ENCODE measurements at regions not wholly inside any gene's neighbourhood (a gene's known extent, or its start where the extent isn't known, plus 50 kb on each side); places are given as distances from the start of the nearest gene placed in this dataset.
"Not testable (repeated sequence)": the region's sequence is repeated elsewhere in the genome, so short reads cannot be mapped to it uniquely, and the experiment has no call there.

GRCh38 chr3:62951037-62951613 is 75.9 kb upstream of the CADPS start:
- Histone ChIP-seq H3K4me3 (ENCODE audit: low read depth, low read length) (peak overlapping the region; percentile 58), H3K9ac (ENCODE audit: low read depth, low read length) (no peak overlapping the region), H3K36me3 (ENCODE audit: control insufficient read depth, insufficient read depth, low read length) (no peaks in the 10 kb centered on the region)

GRCh38 chr3:62951880-62952279 is 76.7 kb upstream of the CADPS start:
- not testable (repeated sequence) for H3K9me3 ChIP-seq (ENCODE audit: control insufficient read depth, insufficient read depth, low read length); H3K9ac ChIP-seq (ENCODE audit: low read depth, low read length); H3K27me3 ChIP-seq (ENCODE audit: control insufficient read depth, insufficient read depth, low read length); H3K36me3 ChIP-seq (ENCODE audit: control insufficient read depth, insufficient read depth, low read length)
- peaks cover 13% of the 10 kb centered on the region for H3K4me1 ChIP-seq (ENCODE audit: control insufficient read depth, insufficient read depth, low read length)
- H3K4me3 ChIP-seq (ENCODE audit: low read depth, low read length), result peak overlapping the region; percentile 58

More at GRCh38 chr3:62951037-62951613, 75.9 kb upstream of the CADPS start:
- H3K27me3 ChIP-seq (ENCODE audit: control insufficient read depth, insufficient read depth, low read length), result no peaks in the 10 kb centered on the region
- no peaks in the 10 kb centered on the region for H3K9me3 ChIP-seq (ENCODE audit: control insufficient read depth, insufficient read depth, low read length)
- peaks cover 13% of the 10 kb centered on the region for H3K4me1 ChIP-seq (ENCODE audit: control insufficient read depth, insufficient read depth, low read length)

GRCh38 chr3:62954580-62954979 is 79.4 kb upstream of the CADPS start:
- Histone ChIP-seq H3K36me3 (ENCODE audit: control insufficient read depth, insufficient read depth, low read length) (no peaks in the 10 kb centered on the region), H3K27me3 (ENCODE audit: control insufficient read depth, insufficient read depth, low read length) (no peaks in the 10 kb centered on the region), H3K4me3 (ENCODE audit: low read depth, low read length) (no peak overlapping the region), H3K4me1 (ENCODE audit: control insufficient read depth, insufficient read depth, low read length) (peaks cover 10% of the 10 kb centered on the region), H3K9me3 (ENCODE audit: control insufficient read depth, insufficient read depth, low read length) (no peaks in the 10 kb centered on the region), H3K9ac (ENCODE audit: low read depth, low read length) (no peak overlapping the region)

GRCh38 chr3:62955126-62955525 is 79.9 kb upstream of the CADPS start:
- Histone ChIP-seq H3K4me3 (ENCODE audit: low read depth, low read length) (no peak overlapping the region), H3K27me3 (ENCODE audit: control insufficient read depth, insufficient read depth, low read length) (no peaks in the 10 kb centered on the region), H3K4me1 (ENCODE audit: control insufficient read depth, insufficient read depth, low read length) (peaks cover 6% of the 10 kb centered on the region), H3K36me3 (ENCODE audit: control insufficient read depth, insufficient read depth, low read length) (no peaks in the 10 kb centered on the region), H3K9ac (ENCODE audit: low read depth, low read length) (no peak overlapping the region), H3K9me3 (ENCODE audit: control insufficient read depth, insufficient read depth, low read length) (no peaks in the 10 kb centered on the region)

GRCh38 chr3:62956411-62956810 is 81.2 kb upstream of the CADPS start:
- Histone ChIP-seq H3K4me3 (ENCODE audit: low read depth, low read length) (no peak overlapping the region), H3K9me3 (ENCODE audit: control insufficient read depth, insufficient read depth, low read length) (no peaks in the 10 kb centered on the region), H3K9ac (ENCODE audit: low read depth, low read length) (no peak overlapping the region), H3K36me3 (ENCODE audit: control insufficient read depth, insufficient read depth, low read length) (no peaks in the 10 kb centered on the region), H3K27me3 (ENCODE audit: control insufficient read depth, insufficient read depth, low read length) (no peaks in the 10 kb centered on the region), H3K4me1 (ENCODE audit: control insufficient read depth, insufficient read depth, low read length) (peaks cover 7% of the 10 kb centered on the region)

- no peaks in the 10 kb centered on the region for H3K27me3 ChIP-seq (ENCODE audit: control insufficient read depth, insufficient read depth, low read length)
- H3K4me1 ChIP-seq (ENCODE audit: control insufficient read depth, insufficient read depth, low read length), result peaks cover 15% of the 10 kb centered on the region
- no peak overlapping the region for H3K4me3 ChIP-seq (ENCODE audit: low read depth, low read length)
- H3K9ac ChIP-seq (ENCODE audit: low read depth, low read length), result no peak overlapping the region
- H3K36me3 ChIP-seq (ENCODE audit: control insufficient read depth, insufficient read depth, low read length), result peaks cover 2% of the 10 kb centered on the region
- H3K9me3 ChIP-seq (ENCODE audit: control insufficient read depth, insufficient read depth, low read length), result no peaks in the 10 kb centered on the region
Observed at GRCh38 chr3:62961874-62962556, 86.8 kb upstream of the CADPS start.

GRCh38 chr3:62962714-62963113 is 87.5 kb upstream of the CADPS start:
- no peaks in the 10 kb centered on the region for H3K27me3 ChIP-seq (ENCODE audit: control insufficient read depth, insufficient read depth, low read length)
- H3K9ac ChIP-seq (ENCODE audit: low read depth, low read length), result no peak overlapping the region
- peaks cover 5% of the 10 kb centered on the region for H3K36me3 ChIP-seq (ENCODE audit: control insufficient read depth, insufficient read depth, low read length)
- peaks cover 15% of the 10 kb centered on the region for H3K4me1 ChIP-seq (ENCODE audit: control insufficient read depth, insufficient read depth, low read length)
- no peaks in the 10 kb centered on the region for H3K9me3 ChIP-seq (ENCODE audit: control insufficient read depth, insufficient read depth, low read length)
- no peak overlapping the region for H3K4me3 ChIP-seq (ENCODE audit: low read depth, low read length)

- no peak overlapping the region for H3K4me3 ChIP-seq (ENCODE audit: low read depth, low read length)
- peaks cover 15% of the 10 kb centered on the region for H3K4me1 ChIP-seq (ENCODE audit: control insufficient read depth, insufficient read depth, low read length)
- peaks cover 5% of the 10 kb centered on the region for H3K36me3 ChIP-seq (ENCODE audit: control insufficient read depth, insufficient read depth, low read length)
- H3K9me3 ChIP-seq (ENCODE audit: control insufficient read depth, insufficient read depth, low read length), result no peaks in the 10 kb centered on the region
- H3K9ac ChIP-seq (ENCODE audit: low read depth, low read length), result no peak overlapping the region
- H3K27me3 ChIP-seq (ENCODE audit: control insufficient read depth, insufficient read depth, low read length), result no peaks in the 10 kb centered on the region
Observed at GRCh38 chr3:62965311-62965710, 90.1 kb upstream of the CADPS start.

- peaks cover 5% of the 10 kb centered on the region for H3K36me3 ChIP-seq (ENCODE audit: control insufficient read depth, insufficient read depth, low read length)
- H3K27me3 ChIP-seq (ENCODE audit: control insufficient read depth, insufficient read depth, low read length), result no peaks in the 10 kb centered on the region
- H3K9ac ChIP-seq (ENCODE audit: low read depth, low read length), result no peak overlapping the region
- H3K4me3 ChIP-seq (ENCODE audit: low read depth, low read length), result no peak overlapping the region
- H3K9me3 ChIP-seq (ENCODE audit: control insufficient read depth, insufficient read depth, low read length), result no peaks in the 10 kb centered on the region
- peaks cover 8% of the 10 kb centered on the region for H3K4me1 ChIP-seq (ENCODE audit: control insufficient read depth, insufficient read depth, low read length)
Observed at GRCh38 chr3:62968128-62968527, 92.9 kb upstream of the CADPS start.

- no peaks in the 10 kb centered on the region for H3K4me1 ChIP-seq (ENCODE audit: control insufficient read depth, insufficient read depth, low read length)
- peaks cover 5% of the 10 kb centered on the region for H3K36me3 ChIP-seq (ENCODE audit: control insufficient read depth, insufficient read depth, low read length)
- no peak overlapping the region for H3K9ac ChIP-seq (ENCODE audit: low read depth, low read length)
- H3K27me3 ChIP-seq (ENCODE audit: control insufficient read depth, insufficient read depth, low read length), result no peaks in the 10 kb centered on the region
- no peak overlapping the region for H3K4me3 ChIP-seq (ENCODE audit: low read depth, low read length)
- no peaks in the 10 kb centered on the region for H3K9me3 ChIP-seq (ENCODE audit: control insufficient read depth, insufficient read depth, low read length)
Observed at GRCh38 chr3:62970648-62971047, 95.4 kb upstream of the CADPS start.

- H3K36me3 ChIP-seq (ENCODE audit: control insufficient read depth, insufficient read depth, low read length), result no peaks in the 10 kb centered on the region
- no peaks in the 10 kb centered on the region for H3K4me1 ChIP-seq (ENCODE audit: control insufficient read depth, insufficient read depth, low read length)
- no peak overlapping the region for H3K4me3 ChIP-seq (ENCODE audit: low read depth, low read length)
- no peaks in the 10 kb centered on the region for H3K9me3 ChIP-seq (ENCODE audit: control insufficient read depth, insufficient read depth, low read length)
- H3K9ac ChIP-seq (ENCODE audit: low read depth, low read length), result no peak overlapping the region
- H3K27me3 ChIP-seq (ENCODE audit: control insufficient read depth, insufficient read depth, low read length), result no peaks in the 10 kb centered on the region
Observed at GRCh38 chr3:62975566-62975965, 100.3 kb upstream of the CADPS start.

GRCh38 chr3:62981962-62982361 is 106.7 kb upstream of the CADPS start:
- H3K36me3 ChIP-seq (ENCODE audit: control insufficient read depth, insufficient read depth, low read length), result peaks cover 3% of the 10 kb centered on the region
- no peak overlapping the region for H3K9ac ChIP-seq (ENCODE audit: low read depth, low read length)
- H3K27me3 ChIP-seq (ENCODE audit: control insufficient read depth, insufficient read depth, low read length), result no peaks in the 10 kb centered on the region
- H3K4me3 ChIP-seq (ENCODE audit: low read depth, low read length), result no peak overlapping the region
- no peaks in the 10 kb centered on the region for H3K9me3 ChIP-seq (ENCODE audit: control insufficient read depth, insufficient read depth, low read length)
- H3K4me1 ChIP-seq (ENCODE audit: control insufficient read depth, insufficient read depth, low read length), result peaks cover 18% of the 10 kb centered on the region

All from iPS-15b (cell line).